ENCODE measurements at regions not wholly inside any gene's neighbourhood (a gene's known extent, or its start where the extent isn't known, plus 50 kb on each side); places are given as distances from the start of the nearest gene placed in this dataset.
A peak's percentile ranks its signal among the peaks of the same experiment; 100 is the strongest.

GRCh38 chrX:25151749-25152148 lies 136.0 kb upstream of the ARX start:
- no peaks in the 10 kb centered on the region for H3K36me3 ChIP-seq (ENCODE audit: control insufficient read depth in 2 of 2, insufficient read depth in 2 of 2, low read length in 2 of 2)
- H3K4me3 ChIP-seq (ENCODE audit: low read length in 2 of 2) = no peak overlapping the region
- no peak overlapping the region for H3K9ac ChIP-seq (ENCODE audit: low read length in 2 of 2)
- no peaks in the 10 kb centered on the region for H3K9me3 ChIP-seq (ENCODE audit: control insufficient read depth in 2 of 2, low read length in 2 of 2)
- no peaks in the 10 kb centered on the region for H3K4me1 ChIP-seq (ENCODE audit: control insufficient read depth, insufficient read depth, low read length)
- H3K27ac ChIP-seq (ENCODE audit: low read length) = no peak overlapping the region
- peaks cover 0 to 2% of the 10 kb centered on the region in 2 donors for H3K27me3 ChIP-seq (ENCODE audit: control insufficient read depth in 1 of 2, insufficient read depth in 2 of 2, low read length in 2 of 2)

- Histone ChIP-seq H3K9ac (ENCODE audit: low read length in 2 of 2) (no peak overlapping the region), H3K27me3 (ENCODE audit: control insufficient read depth in 1 of 2, insufficient read depth in 2 of 2, low read length in 2 of 2) (peaks cover 0 to 6% of the 10 kb centered on the region in 2 donors), H3K27ac (ENCODE audit: low read length) (no peak overlapping the region), H3K4me1 (ENCODE audit: control insufficient read depth, insufficient read depth, low read length) (no peaks in the 10 kb centered on the region), H3K9me3 (ENCODE audit: control insufficient read depth in 2 of 2, low read length in 2 of 2) (no peaks in the 10 kb centered on the region), H3K36me3 (ENCODE audit: control insufficient read depth in 2 of 2, insufficient read depth in 2 of 2, low read length in 2 of 2) (no peaks in the 10 kb centered on the region), H3K4me3 (ENCODE audit: low read length in 2 of 2) (peak overlapping the region; percentile 25 to 54)
Measured at GRCh38 chrX:25144043-25144940, 128.5 kb upstream of the ARX start.

DNA sequence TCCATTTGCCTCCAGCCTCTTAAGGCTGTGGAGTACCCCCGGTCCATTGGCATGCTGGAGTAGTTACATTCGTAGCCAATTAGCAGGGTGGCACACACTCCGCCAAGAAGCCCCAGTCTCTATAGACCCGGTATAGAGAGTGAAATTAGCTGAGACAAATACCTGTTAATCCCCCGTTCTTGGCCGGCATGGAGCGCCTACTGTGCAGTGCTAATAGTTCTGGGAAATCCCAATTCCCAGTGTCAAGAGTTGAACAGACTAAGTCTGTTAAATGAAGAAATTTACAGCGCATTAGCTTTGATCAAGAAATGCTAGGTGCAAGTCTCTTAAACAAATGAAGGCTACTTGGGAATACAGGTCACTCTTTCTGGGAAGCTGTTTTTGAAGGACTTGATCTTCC lies 127.8 kb upstream of the ARX start:
- no peaks in the 10 kb centered on the region for H3K9me3 ChIP-seq (ENCODE audit: control insufficient read depth in 2 of 2, low read length in 2 of 2)
- H3K4me1 ChIP-seq (ENCODE audit: control insufficient read depth, insufficient read depth, low read length) = no peaks in the 10 kb centered on the region
- peaks cover 0 to 6% of the 10 kb centered on the region in 2 donors for H3K27me3 ChIP-seq (ENCODE audit: control insufficient read depth in 1 of 2, insufficient read depth in 2 of 2, low read length in 2 of 2)
- H3K4me3 ChIP-seq (ENCODE audit: low read length in 2 of 2) = no peak overlapping the region
- no peak overlapping the region for H3K9ac ChIP-seq (ENCODE audit: low read length in 2 of 2)
- H3K36me3 ChIP-seq (ENCODE audit: control insufficient read depth in 2 of 2, insufficient read depth in 2 of 2, low read length in 2 of 2) = no peaks in the 10 kb centered on the region
- H3K27ac ChIP-seq (ENCODE audit: low read length) = no peak overlapping the region

GRCh38 chrX:25141684-25142083 lies 125.9 kb upstream of the ARX start:
- Histone ChIP-seq H3K9ac (ENCODE audit: low read length in 2 of 2) (no peak overlapping the region), H3K9me3 (ENCODE audit: control insufficient read depth in 2 of 2, low read length in 2 of 2) (no peaks in the 10 kb centered on the region), H3K27ac (ENCODE audit: low read length) (no peak overlapping the region), H3K27me3 (ENCODE audit: control insufficient read depth in 1 of 2, insufficient read depth in 2 of 2, low read length in 2 of 2) (peaks cover 0 to 10% of the 10 kb centered on the region in 2 donors), H3K36me3 (ENCODE audit: control insufficient read depth in 2 of 2, insufficient read depth in 2 of 2, low read length in 2 of 2) (no peaks in the 10 kb centered on the region), H3K4me3 (ENCODE audit: low read length in 2 of 2) (no peak overlapping the region), H3K4me1 (ENCODE audit: control insufficient read depth, insufficient read depth, low read length) (no peaks in the 10 kb centered on the region)

GRCh38 chrX:25131055-25131454 lies 115.3 kb upstream of the ARX start:
- no peak overlapping the region for H3K27ac ChIP-seq (ENCODE audit: low read length)
- H3K9me3 ChIP-seq (ENCODE audit: control insufficient read depth in 2 of 2, low read length in 2 of 2) = no peaks in the 10 kb centered on the region
- H3K27me3 ChIP-seq (ENCODE audit: control insufficient read depth in 1 of 2, insufficient read depth in 2 of 2, low read length in 2 of 2) = no peaks in the 10 kb centered on the region
- H3K36me3 ChIP-seq (ENCODE audit: control insufficient read depth in 2 of 2, insufficient read depth in 2 of 2, low read length in 2 of 2) = no peaks in the 10 kb centered on the region
- H3K9ac ChIP-seq (ENCODE audit: low read length in 2 of 2) = no peak overlapping the region
- H3K4me1 ChIP-seq (ENCODE audit: control insufficient read depth, insufficient read depth, low read length) = no peaks in the 10 kb centered on the region
- no peak overlapping the region for H3K4me3 ChIP-seq (ENCODE audit: low read length in 2 of 2)

- no peak overlapping the region for H3K9ac ChIP-seq (ENCODE audit: low read length in 2 of 2)
- no peaks in the 10 kb centered on the region for H3K36me3 ChIP-seq (ENCODE audit: control insufficient read depth in 2 of 2, insufficient read depth in 2 of 2, low read length in 2 of 2)
- no peaks in the 10 kb centered on the region for H3K4me1 ChIP-seq (ENCODE audit: control insufficient read depth, insufficient read depth, low read length)
Measured at GRCh38 chrX:25130619-25131018, 114.9 kb upstream of the ARX start.

GRCh38 chrX:25125483-25125882 lies 109.7 kb upstream of the ARX start:
- Histone ChIP-seq H3K4me1 (ENCODE audit: control insufficient read depth, insufficient read depth, low read length) (no peaks in the 10 kb centered on the region), H3K9ac (ENCODE audit: low read length in 2 of 2) (no peak overlapping the region), H3K9me3 (ENCODE audit: control insufficient read depth in 2 of 2, low read length in 2 of 2) (peaks cover 0 to 4% of the 10 kb centered on the region in 2 donors), H3K27me3 (ENCODE audit: control insufficient read depth in 1 of 2, insufficient read depth in 2 of 2, low read length in 2 of 2) (no peaks in the 10 kb centered on the region), H3K4me3 (ENCODE audit: low read length in 2 of 2) (no peak overlapping the region), H3K36me3 (ENCODE audit: control insufficient read depth in 2 of 2, insufficient read depth in 2 of 2, low read length in 2 of 2) (no peaks in the 10 kb centered on the region), H3K27ac (ENCODE audit: low read length) (no peak overlapping the region)

More at GRCh38 chrX:25130619-25131018, 114.9 kb upstream of the ARX start:
- Histone ChIP-seq H3K27ac (ENCODE audit: low read length) (no peak overlapping the region), H3K27me3 (ENCODE audit: control insufficient read depth in 1 of 2, insufficient read depth in 2 of 2, low read length in 2 of 2) (no peaks in the 10 kb centered on the region), H3K9me3 (ENCODE audit: control insufficient read depth in 2 of 2, low read length in 2 of 2) (no peaks in the 10 kb centered on the region), H3K4me3 (ENCODE audit: low read length in 2 of 2) (no peak overlapping the region)

DNA sequence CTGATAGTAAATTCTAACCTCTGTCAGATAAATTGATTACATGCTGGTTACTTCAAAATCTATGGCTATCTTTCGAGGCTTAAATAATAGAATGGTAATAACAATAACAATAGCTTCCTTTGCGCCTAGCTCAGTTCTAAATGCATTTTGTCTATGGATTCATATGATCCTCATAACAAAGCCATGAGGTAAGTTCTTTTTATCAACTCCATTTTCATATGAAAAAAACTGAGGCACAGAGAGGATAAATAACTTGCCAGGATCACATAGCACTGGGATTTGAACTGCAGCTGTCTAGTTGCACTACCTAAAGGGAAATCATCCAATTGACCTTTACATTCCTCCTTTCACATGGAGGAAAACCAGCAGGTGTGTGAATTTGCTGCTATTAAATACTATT lies 108.6 kb upstream of the ARX start:
- Histone ChIP-seq H3K4me3 (ENCODE audit: low read length in 2 of 2) (no peak overlapping the region), H3K36me3 (ENCODE audit: control insufficient read depth in 2 of 2, insufficient read depth in 2 of 2, low read length in 2 of 2) (no peaks in the 10 kb centered on the region)

GRCh38 chrX:25112156-25112555 lies 96.4 kb upstream of the ARX start:
- H3K9me3 ChIP-seq (ENCODE audit: control insufficient read depth in 2 of 2, low read length in 2 of 2) = no peaks in the 10 kb centered on the region
- H3K36me3 ChIP-seq (ENCODE audit: control insufficient read depth in 2 of 2, insufficient read depth in 2 of 2, low read length in 2 of 2) = no peaks in the 10 kb centered on the region
- no peaks in the 10 kb centered on the region for H3K4me1 ChIP-seq (ENCODE audit: control insufficient read depth, insufficient read depth, low read length)
- peaks cover 0 to 2% of the 10 kb centered on the region in 2 donors for H3K27me3 ChIP-seq (ENCODE audit: control insufficient read depth in 1 of 2, insufficient read depth in 2 of 2, low read length in 2 of 2)
- no peak overlapping the region for H3K9ac ChIP-seq (ENCODE audit: low read length in 2 of 2)
- no peak overlapping the region for H3K27ac ChIP-seq (ENCODE audit: low read length)
- no peak overlapping the region for H3K4me3 ChIP-seq (ENCODE audit: low read length in 2 of 2)

More for the DNA sequence above, 108.6 kb upstream of the ARX start:
- Histone ChIP-seq H3K4me1 (ENCODE audit: control insufficient read depth, insufficient read depth, low read length) (no peaks in the 10 kb centered on the region), H3K27me3 (ENCODE audit: control insufficient read depth in 1 of 2, insufficient read depth in 2 of 2, low read length in 2 of 2) (no peaks in the 10 kb centered on the region), H3K9me3 (ENCODE audit: control insufficient read depth in 2 of 2, low read length in 2 of 2) (peaks cover 0 to 4% of the 10 kb centered on the region in 2 donors), H3K27ac (ENCODE audit: low read length) (no peak overlapping the region), H3K9ac (ENCODE audit: low read length in 2 of 2) (no peak overlapping the region)

DNA sequence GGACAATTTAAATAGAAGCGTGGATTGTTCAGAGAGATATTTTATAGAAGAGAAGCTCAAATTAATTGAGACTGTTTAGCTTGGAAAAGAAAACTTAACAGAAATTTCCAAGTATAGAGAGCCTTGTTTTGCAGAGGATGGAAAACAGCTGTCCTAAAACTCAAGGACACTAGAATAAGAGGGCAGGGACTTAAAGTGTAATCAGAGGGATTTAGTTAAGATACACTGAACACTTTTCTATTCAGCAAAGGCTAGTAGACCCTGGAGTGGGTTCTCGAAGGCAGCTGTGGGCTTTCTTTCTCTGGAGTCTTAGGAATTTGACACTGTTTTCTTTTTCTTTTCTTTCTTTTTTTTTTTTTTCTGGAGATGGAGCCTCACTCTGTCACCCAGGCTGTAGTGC lies 92.7 kb upstream of the ARX start:
- H3K36me3 ChIP-seq (ENCODE audit: control insufficient read depth in 2 of 2, insufficient read depth in 2 of 2, low read length in 2 of 2) = no peaks in the 10 kb centered on the region
- H3K4me3 ChIP-seq (ENCODE audit: low read length in 2 of 2) = no peak overlapping the region
- peaks cover 0 to 2% of the 10 kb centered on the region in 2 donors for H3K27me3 ChIP-seq (ENCODE audit: control insufficient read depth in 1 of 2, insufficient read depth in 2 of 2, low read length in 2 of 2)
- H3K9me3 ChIP-seq (ENCODE audit: control insufficient read depth in 2 of 2, low read length in 2 of 2) = no peaks in the 10 kb centered on the region
- H3K4me1 ChIP-seq (ENCODE audit: control insufficient read depth, insufficient read depth, low read length) = no peaks in the 10 kb centered on the region
- H3K9ac ChIP-seq (ENCODE audit: low read length in 2 of 2) = no peak overlapping the region
- no peak overlapping the region for H3K27ac ChIP-seq (ENCODE audit: low read length)

- Histone ChIP-seq H3K27ac (ENCODE audit: low read length) (no peak overlapping the region), H3K9me3 (ENCODE audit: control insufficient read depth in 2 of 2, low read length in 2 of 2) (no peaks in the 10 kb centered on the region), H3K4me3 (ENCODE audit: low read length in 2 of 2) (no peak overlapping the region), H3K27me3 (ENCODE audit: control insufficient read depth in 1 of 2, insufficient read depth in 2 of 2, low read length in 2 of 2) (no peaks in the 10 kb centered on the region), H3K36me3 (ENCODE audit: control insufficient read depth in 2 of 2, insufficient read depth in 2 of 2, low read length in 2 of 2) (no peaks in the 10 kb centered on the region), H3K4me1 (ENCODE audit: control insufficient read depth, insufficient read depth, low read length) (no peaks in the 10 kb centered on the region), H3K9ac (ENCODE audit: low read length in 2 of 2) (no peak overlapping the region)
Measured at GRCh38 chrX:25105221-25105620, 89.5 kb upstream of the ARX start.
